Endodermal cell (in vitro differentiated cells): ENCODE measurements at regions not wholly inside any gene's neighbourhood (a gene's known extent, or its start where the extent isn't known, plus 50 kb on each side); places are given as distances from the start of the nearest gene placed in this dataset.
A peak's percentile ranks its signal among the peaks of the same experiment; 100 is the strongest.

Source experiments
- DNase-seq: peaks from one replicate; pipeline ENCODE4 v3.0.0-alpha.2; 2017
- H3K27ac ChIP-seq: 2 replicates; pipeline ENCODE4 v1.5.1; 2013; ENCODE audit warnings: mild to moderate bottlenecking, low read depth, low read length, moderate library complexity
- H3K27me3 ChIP-seq: 2 replicates; pipeline ENCODE4 v1.6.1; 2013; ENCODE audit warnings: mild to moderate bottlenecking, low read length, moderate library complexity; ENCODE audit not compliant: insufficient read depth, control insufficient read depth, poor library complexity, severe bottlenecking
- H3K36me3 ChIP-seq: 2 replicates; pipeline ENCODE4 v1.7.0; 2013; ENCODE audit warnings: mild to moderate bottlenecking, low read length, moderate library complexity; ENCODE audit not compliant: control insufficient read depth, insufficient read depth
- H3K4me1 ChIP-seq: one replicate; pipeline ENCODE4 v1.7.0; 2013; ENCODE audit warnings: low read length; ENCODE audit not compliant: control insufficient read depth, insufficient read depth
- H3K4me3 ChIP-seq: 2 replicates; pipeline ENCODE4 v1.5.1; 2013; ENCODE audit warnings: mild to moderate bottlenecking, low read length, moderate library complexity
- H3K9ac ChIP-seq: 2 replicates; pipeline ENCODE4 v1.6.1; 2013; ENCODE audit warnings: mild to moderate bottlenecking, low read length, moderate library complexity; ENCODE audit not compliant: poor library complexity, severe bottlenecking; ENCODE audit errors: extremely low read depth
- H3K9me3 ChIP-seq: 2 replicates; pipeline ENCODE4 v1.6.1; 2013; ENCODE audit warnings: mild to moderate bottlenecking, low read length, moderate library complexity; ENCODE audit not compliant: control insufficient read depth
- H3K27ac Mint-ChIP-seq: 2 replicates; pipeline ENCODE4 v1.8.0; 2020; ENCODE audit warnings: mixed read lengths
- H3K27me3 Mint-ChIP-seq: 2 replicates; pipeline ENCODE4 v1.8.0; 2021; ENCODE audit warnings: mild to moderate bottlenecking, mixed read lengths; ENCODE audit not compliant: insufficient read depth
- H3K36me3 Mint-ChIP-seq: 2 replicates; pipeline ENCODE4 v1.8.0; 2020; ENCODE audit warnings: low read depth, mixed read lengths
- H3K4me1 Mint-ChIP-seq: 2 replicates; pipeline ENCODE4 v1.8.0; 2020; ENCODE audit warnings: mixed read lengths
- H3K4me3 Mint-ChIP-seq: 2 replicates; pipeline ENCODE4 v1.8.0; 2020; ENCODE audit warnings: mild to moderate bottlenecking, moderate library complexity, mixed read lengths
- H3K9me3 Mint-ChIP-seq: 2 replicates; pipeline ENCODE4 v1.8.0; 2020; ENCODE audit warnings: mild to moderate bottlenecking, mixed read lengths
- WGBS, 2 experiments: methylation state at CpG; one replicate each; pipeline versions ENCODE4 v1.1.5 to v1.1.7; 2013; ENCODE audit warnings: missing lambda C conversion rate in 2 of 2, mixed read lengths in 1 of 2; ENCODE audit not compliant: insufficient coverage in 1 of 2, insufficient read length in 1 of 2; 5-methylcytosine and 5-hydroxymethylcytosine counted together
- TF ChIP-seq, protein P1 (sequence below): fragments of 200-600 bp; sonication (generic); conservative IDR thresholded peaks from 2 replicates; pipeline ENCODE4 v1.5.0; 2021; ENCODE audit warnings: antibody characterized with exemption, mild to moderate bottlenecking

DNA sequence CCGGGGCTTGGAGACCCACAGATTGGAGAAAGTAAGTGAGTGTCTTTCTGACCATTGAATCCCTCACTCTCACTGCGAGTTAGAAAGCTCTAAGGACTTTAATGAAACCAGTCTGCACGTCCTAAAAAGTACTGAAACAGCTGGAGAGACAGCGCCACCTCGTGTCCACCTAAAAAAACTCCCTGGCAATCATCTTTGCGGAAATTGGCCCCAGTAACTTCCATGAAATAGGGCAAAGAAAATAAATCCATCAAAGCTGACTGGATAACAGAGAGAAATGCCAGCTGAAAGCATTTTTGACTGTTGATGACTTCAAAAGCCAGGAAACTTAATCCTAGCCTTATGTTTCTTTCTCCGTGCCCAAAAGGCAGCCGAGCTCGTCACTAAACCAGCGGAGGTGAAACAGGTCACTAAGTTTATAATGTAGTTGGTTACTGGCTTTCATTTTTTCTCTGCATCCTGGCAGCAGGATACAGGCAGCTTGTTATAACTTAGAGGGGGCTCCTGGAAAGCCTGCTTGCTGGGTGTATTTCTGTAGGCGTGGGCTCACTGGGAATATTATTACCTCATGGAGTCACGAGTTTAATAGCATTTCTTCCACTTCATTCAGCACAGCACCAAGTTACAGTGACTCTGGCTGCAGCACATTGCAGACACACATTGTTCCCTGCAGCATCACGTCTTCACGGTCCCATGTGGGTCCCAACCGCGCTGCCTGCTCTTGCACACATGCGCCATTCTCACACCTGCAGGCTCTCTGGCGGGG, 266.5 kb downstream of the HRH4 start:
- no peak overlapping the region for H3K4me3 ChIP-seq
- no peaks in the 10 kb centered on the region for H3K36me3 Mint-ChIP-seq
- H3K9ac ChIP-seq: no peak overlapping the region
- TF ChIP-seq, protein P1, sequence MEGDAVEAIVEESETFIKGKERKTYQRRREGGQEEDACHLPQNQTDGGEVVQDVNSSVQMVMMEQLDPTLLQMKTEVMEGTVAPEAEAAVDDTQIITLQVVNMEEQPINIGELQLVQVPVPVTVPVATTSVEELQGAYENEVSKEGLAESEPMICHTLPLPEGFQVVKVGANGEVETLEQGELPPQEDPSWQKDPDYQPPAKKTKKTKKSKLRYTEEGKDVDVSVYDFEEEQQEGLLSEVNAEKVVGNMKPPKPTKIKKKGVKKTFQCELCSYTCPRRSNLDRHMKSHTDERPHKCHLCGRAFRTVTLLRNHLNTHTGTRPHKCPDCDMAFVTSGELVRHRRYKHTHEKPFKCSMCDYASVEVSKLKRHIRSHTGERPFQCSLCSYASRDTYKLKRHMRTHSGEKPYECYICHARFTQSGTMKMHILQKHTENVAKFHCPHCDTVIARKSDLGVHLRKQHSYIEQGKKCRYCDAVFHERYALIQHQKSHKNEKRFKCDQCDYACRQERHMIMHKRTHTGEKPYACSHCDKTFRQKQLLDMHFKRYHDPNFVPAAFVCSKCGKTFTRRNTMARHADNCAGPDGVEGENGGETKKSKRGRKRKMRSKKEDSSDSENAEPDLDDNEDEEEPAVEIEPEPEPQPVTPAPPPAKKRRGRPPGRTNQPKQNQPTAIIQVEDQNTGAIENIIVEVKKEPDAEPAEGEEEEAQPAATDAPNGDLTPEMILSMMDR: peak; percentile 92
- H3K4me3 Mint-ChIP-seq: no peak overlapping the region
- H3K27me3 ChIP-seq: peaks cover 37% of the 10 kb centered on the region
- peaks cover 33% of the 10 kb centered on the region for H3K27me3 Mint-ChIP-seq
- WGBS, 2 experiments: 61 to 70% methylated on average over 15 to 18 of the region's 18 CpGs
- no peaks in the 10 kb centered on the region for H3K9me3 Mint-ChIP-seq
- no peaks in the 10 kb centered on the region for H3K4me1 ChIP-seq
- H3K27ac Mint-ChIP-seq: no peak overlapping the region
- peak; percentile 85 for DNase-seq
- no peak overlapping the region for H3K27ac ChIP-seq
- H3K9me3 ChIP-seq: no peaks in the 10 kb centered on the region
- H3K4me1 Mint-ChIP-seq: peaks cover 7% of the 10 kb centered on the region
- no peaks in the 10 kb centered on the region for H3K36me3 ChIP-seq

- TF ChIP-seq, protein P1: peak; percentile 76
- H3K36me3 Mint-ChIP-seq: no peaks in the 10 kb centered on the region
- no peaks in the 10 kb centered on the region for H3K9me3 Mint-ChIP-seq
- no peak overlapping the region for H3K27ac ChIP-seq
- H3K27me3 ChIP-seq: peaks cover 37% of the 10 kb centered on the region
- H3K4me1 Mint-ChIP-seq: peaks cover 7% of the 10 kb centered on the region
- no peak overlapping the region for H3K4me3 ChIP-seq
- H3K4me3 Mint-ChIP-seq: no peak overlapping the region
- H3K9ac ChIP-seq: no peak overlapping the region
- peak; percentile 70 for DNase-seq
- no peaks in the 10 kb centered on the region for H3K4me1 ChIP-seq
- peaks cover 33% of the 10 kb centered on the region for H3K27me3 Mint-ChIP-seq
- H3K27ac Mint-ChIP-seq: no peak overlapping the region
- no peaks in the 10 kb centered on the region for H3K9me3 ChIP-seq
- no peaks in the 10 kb centered on the region for H3K36me3 ChIP-seq
- WGBS, 2 experiments: 76 to 100% methylated on average over 1 to 6 of the region's 6 CpGs
Measured at GRCh38 chr18:24727685-24728084, 267.2 kb downstream of the HRH4 start.

DNA sequence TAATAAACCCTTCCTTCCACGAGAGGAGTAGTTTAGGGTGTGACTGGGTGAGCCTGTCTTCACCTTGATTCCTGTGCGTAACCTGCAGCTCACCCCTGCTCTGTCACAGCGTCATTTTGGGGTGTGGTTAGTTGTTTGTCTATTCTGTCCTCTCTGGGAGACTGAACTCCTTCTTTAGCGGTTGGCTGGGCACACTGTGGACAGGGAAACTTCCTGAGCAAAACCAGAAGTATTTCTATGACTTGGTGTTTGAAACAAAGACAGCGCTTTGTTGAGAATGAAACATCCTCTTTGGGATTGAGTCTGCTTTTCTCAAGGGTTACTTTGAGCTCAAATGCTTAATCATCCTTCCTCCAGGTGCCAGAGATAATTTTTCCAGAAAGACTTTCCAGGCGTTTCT, 270.7 kb downstream of the HRH4 start:
- Histone ChIP-seq H3K4me3 (no peak overlapping the region), H3K27ac (no peak overlapping the region), H3K9ac (no peak overlapping the region), H3K27me3 (peaks cover 37% of the 10 kb centered on the region), H3K9me3 (no peaks in the 10 kb centered on the region), H3K4me1 (no peaks in the 10 kb centered on the region), H3K36me3 (no peaks in the 10 kb centered on the region)
- Mint-ChIP-seq H3K4me1 (peaks cover 5% of the 10 kb centered on the region), H3K27ac (no peak overlapping the region), H3K9me3 (no peaks in the 10 kb centered on the region), H3K27me3 (peaks cover 31% of the 10 kb centered on the region), H3K4me3 (no peak overlapping the region), H3K36me3 (no peaks in the 10 kb centered on the region)
- 89 to 91% methylated on average over 3 to 6 of the region's 6 CpGs for WGBS, 2 experiments
- TF ChIP-seq, protein P1: no peak
- no peak for DNase-seq
